ENCODE measurements at regions not wholly inside any gene's neighbourhood (a gene's known extent, or its start where the extent isn't known, plus 50 kb on each side); places are given as distances from the start of the nearest gene placed in this dataset.

GRCh38 chr16:77555791-77556190 is 121.0 kb upstream of the ADAMTS18 start:
- DNase-seq = no peak

- no peak for DNase-seq
These were observed 121.5 kb upstream of the ADAMTS18 start for GRCh38 chr16:77556201-77556873.

DNA sequence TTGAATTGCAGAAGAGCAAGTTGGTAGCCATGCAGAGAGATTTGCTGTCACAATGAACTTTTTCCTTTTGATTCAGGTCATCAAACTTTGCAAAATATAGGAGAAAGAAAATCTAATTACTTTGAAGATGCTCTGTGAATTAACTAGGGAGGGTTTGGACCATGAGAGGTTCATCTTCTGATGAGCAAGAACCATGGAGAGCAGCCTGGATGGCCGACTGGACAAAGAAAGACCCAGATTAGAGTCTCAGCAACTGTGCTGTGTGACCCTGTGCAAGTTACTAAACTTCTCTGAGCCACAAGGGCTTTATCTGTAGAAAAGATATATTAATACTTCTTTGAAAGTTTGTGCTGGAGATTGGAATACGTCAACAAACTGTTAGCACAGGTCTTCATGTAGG is 122.6 kb upstream of the ADAMTS18 start:
- DNase-seq = no peak

DNA sequence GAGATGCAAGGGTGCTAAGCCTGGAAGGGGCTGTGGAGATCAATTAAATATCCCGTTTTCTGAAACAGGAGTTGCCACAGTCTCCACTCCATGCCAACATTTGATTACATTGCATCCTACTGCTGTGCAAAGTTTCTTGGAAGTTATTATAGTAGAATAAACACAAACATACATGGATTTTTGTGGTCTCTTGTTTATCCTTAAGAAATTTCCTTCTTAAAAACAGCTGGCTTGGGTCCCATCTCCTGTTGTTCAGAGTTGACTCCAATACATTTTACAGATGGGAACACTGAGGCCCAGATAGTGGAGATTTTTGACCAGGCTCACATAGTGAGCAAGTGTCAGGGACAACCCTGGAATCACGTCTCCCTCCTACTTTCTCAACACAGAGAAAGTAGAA is 124.0 kb upstream of the ADAMTS18 start:
- no peak for DNase-seq

GRCh38 chr16:77562497-77562896 is 127.7 kb upstream of the ADAMTS18 start:
- no peak for DNase-seq

- no peak for DNase-seq
These were observed 130.1 kb upstream of the ADAMTS18 start for GRCh38 chr16:77564791-77565390.

DNA sequence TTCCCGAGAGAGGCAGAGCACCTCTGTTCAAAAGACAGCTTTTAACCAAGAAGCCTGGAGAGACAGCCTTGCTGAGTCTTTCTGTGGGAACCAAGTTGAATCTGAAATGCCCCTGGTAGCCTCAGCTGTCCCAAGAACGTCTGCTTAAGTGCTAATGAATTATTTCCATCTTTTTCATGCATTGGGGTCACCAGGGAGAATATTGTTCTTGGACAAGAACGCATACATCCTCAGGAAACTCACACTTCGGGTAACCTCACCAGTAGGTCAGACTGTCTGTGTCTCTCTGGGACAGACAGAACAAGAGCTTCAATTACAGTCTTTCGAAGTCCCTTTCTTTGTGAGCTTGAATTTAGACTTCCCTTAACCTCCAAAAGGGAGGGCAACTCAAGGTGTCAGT is 134.6 kb upstream of the ADAMTS18 start:
- DNase-seq = no peak

GRCh38 chr16:77570574-77570973 is 135.7 kb upstream of the ADAMTS18 start:
- no peak for DNase-seq

DNA sequence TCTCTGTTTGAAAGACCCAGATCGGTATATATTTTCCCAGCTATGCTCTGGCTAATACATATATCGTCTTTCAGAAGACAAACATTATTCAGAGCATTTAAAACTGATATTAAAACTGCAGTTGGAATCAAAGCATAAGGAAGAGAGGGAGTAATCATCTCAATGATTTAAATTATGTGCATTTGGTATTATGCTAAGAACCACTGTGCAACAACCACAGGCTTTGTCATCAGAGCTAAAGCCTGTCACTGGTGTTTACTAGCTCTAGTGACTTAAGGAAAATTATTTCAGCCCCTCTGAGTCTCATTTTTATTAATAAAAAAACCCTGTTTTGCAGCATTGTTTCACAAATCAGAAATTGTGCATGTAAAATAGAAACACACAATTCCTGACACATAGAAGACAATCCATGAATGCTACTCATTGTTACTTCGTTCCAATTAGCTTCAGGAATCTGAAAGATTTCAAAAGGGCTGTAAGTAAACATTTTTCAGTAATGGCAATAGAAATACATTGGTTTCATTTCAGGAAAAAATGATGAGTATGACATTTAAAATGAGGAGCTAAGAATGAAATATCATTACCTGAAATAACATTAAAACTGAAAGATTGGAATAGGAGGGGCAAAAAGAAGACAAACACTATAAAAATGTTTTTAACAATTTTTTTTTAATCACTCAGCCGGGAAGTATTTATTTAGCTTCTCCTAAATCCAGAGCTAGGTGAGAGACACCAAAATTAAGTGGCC is 136.5 kb upstream of the ADAMTS18 start:
- DNase-seq = no peak

DNA sequence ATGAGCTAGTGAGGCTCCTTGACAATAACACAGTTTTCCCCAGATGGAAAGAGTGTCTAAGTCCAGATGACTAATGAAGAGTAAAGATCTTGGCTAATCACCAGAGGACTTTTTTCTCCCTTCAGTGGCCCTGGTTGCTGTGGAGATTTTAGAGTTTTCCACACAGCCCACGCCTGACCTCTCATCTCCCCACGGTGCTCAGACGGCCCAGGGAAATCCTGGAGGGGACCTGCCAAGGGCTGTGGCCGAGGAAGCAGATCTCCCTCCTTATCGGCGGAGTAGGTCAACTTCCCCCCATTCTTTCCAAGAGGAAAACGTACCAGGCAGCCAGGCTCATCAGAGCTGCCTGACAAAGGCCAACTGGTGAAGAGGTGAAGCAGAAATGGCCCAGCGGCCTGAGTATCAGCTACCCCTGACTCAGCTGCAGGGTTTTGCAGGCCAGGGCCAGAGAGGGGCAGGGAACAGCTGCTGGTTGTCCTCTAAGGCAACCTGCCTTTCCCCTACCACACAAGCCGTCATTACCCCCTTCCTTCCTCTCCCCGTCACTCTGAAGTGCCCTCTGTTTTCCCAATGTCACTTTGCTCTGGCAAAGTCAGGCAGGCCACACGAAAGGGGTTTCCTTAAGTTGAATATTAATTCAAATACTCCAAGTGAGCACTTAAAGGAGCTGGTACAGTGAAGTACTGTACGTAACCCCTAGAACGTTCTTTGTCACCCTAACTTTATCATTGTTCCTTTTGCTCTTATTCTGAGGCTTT is 140.2 kb upstream of the ADAMTS18 start:
- DNase-seq = no peak

DNA sequence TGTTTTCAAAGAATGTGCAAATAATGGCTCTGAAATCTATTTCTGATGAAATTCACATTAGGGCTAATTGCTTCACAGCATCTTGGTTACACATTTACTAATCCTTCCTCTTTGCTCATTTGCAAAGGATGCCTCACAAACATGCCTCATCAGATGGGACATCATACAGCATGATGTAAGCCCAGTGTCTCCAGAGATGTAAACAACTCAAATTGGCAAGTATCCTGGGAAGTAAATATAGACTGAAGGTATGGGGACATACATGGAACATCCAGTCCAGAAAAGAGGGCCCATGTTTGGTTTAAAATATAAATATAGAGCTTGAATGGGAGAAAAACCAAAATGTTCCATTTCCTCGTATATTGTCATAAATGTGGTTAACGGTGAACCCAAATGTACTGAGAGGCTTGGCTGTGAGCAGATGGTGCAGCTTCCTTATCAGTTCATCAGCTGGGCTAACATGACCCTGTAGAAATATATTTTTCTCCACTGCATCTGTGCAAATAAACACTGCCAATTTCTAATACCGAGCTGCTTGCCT is 142.9 kb upstream of the NUDT7 start:
- no peak for DNase-seq

GRCh38 chr16:77581706-77582105 is 140.6 kb upstream of the NUDT7 start:
- DNase-seq = no peak

DNA sequence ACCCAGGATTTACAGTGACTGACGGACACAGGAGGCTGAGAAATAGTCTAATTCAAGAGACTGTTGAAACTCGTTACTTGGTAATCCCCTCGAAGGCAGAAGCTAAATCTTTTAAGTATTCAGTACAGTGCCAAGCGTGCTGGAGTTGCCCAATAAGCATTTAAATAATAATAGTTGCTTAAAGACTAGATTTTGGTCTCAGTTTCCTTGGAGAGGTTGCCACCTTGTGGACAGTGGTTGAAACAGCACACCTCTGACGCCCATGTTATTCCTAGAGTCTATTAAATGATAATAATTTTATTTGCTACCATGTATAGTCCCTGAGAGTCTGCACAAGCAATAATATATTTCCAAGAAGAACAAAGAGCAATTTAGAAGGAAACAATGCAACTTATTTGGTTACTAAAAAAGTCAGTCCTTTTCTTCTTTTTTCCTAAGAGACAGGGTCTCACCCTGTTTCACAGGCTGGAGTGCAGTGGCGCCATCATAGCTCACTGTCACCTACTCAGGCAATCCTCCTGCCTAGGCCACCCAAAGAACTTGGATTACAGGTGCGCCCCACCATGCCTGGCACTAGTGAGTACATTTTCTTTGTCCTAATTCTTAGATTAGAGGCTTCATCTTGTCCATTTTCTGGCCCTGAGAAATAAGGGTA is 138.0 kb upstream of the NUDT7 start:
- peak; percentile 51 for DNase-seq

DNA sequence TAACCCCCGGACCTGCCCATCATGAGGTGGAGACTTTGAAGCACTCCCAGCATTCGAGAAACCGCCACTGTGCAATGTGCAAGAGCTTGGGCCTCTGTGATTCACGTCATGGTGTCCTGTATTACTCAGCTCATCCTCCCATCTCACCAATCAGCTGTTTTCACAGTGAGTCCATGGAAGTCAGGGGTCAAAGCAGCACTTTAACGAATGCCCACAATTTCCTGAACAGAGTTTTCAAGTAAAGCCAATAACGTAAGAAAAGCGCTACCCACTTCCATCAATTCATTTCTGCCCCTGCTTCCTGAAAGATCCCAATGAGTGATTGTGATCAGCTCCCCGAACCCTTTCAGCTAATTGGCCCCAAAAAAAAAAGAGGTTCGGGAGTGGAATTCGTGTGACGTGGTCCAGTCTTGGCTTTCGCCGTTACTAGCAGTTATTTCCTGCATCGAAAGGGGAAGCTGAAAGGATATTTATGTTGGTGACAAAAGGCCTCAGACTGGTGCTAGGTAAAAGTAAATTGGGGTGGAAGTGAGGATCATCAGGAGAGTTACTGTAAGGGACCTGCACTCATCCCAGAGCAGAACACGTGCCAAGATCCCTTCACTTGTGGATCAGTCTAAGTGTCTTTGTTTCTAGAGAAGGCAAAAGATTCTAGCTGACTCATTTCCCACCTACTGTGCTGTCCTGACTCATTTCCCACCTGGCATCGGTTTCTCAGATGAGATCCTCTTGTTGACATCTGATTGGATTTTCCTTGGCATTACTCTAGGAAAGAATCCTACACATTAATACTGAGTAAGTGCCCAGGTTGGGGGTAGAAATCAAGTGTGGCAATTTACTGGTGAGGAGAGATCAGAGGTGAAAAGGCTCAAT is 136.7 kb upstream of the NUDT7 start:
- no peak for DNase-seq

DNA sequence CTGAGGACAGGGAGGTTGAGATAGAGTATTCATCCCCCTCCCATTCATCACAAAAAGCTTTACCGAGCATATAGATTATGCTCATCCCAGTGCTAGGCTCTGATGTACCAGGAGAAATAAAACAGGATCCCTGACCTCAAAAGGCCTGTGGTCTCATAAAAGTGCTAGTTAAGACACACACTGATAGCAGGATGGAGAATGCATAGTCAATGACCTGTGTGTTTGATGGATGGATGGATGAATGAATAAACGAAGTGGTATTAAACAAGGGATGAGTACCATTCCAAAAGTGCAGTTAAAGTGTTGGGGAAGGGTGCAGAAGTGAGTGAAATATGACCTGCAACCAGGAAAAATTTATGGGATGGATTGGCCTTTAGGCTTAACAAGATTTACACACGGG is 133.9 kb upstream of the NUDT7 start:
- no peak for DNase-seq

- DNase-seq = no peak
These were observed 133.1 kb upstream of the NUDT7 start for GRCh38 chr16:77589071-77589765.

DNA sequence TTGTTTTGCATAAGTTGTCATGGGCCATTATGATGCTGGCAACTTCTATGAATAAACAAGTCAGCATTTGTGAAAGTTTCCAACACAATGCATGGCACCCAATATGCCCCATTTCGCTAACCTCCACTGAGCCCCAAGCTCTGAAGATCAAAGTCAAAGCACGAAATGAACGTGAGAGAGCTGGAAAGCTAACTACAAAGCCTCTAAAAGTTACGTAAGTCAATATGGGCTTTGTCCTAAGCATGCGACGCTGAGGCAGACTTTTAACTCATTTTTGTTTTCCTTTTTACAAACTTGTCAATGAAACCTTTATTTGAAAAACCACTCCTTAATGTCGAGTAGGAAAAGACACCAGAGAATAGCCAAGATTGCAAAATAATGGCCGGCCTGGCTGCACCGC is 131.6 kb upstream of the NUDT7 start:
- DNase-seq = no peak

DNA sequence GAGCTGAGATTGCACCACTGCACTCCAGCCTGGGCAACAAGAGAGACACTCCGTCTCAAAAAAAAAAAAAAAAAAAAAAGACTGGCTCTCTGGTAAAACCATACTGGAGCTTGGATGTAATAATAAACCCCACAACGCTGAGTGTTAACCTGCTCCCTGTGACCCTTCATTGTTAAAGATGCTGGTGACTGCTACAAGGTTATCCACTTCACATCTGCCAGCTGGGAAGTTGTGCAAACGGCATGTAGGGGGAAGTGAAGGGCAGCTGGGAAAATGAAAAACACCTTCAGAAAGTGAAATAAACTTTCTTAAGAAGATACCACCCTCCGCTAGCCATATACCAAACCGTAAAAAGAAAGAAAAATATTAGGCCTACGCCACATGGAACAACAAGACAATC is 131.0 kb upstream of the NUDT7 start:
- DNase-seq = no peak

GRCh38 chr16:77592021-77592420 is 130.3 kb upstream of the NUDT7 start:
- DNase-seq = no peak

- DNase-seq = no peak
These were observed 128.3 kb upstream of the NUDT7 start for GRCh38 chr16:77594057-77594456.

Data from CD4-positive, alpha-beta T cell treated with Interleukin-10 for 1 hour (primary cell).